GM18517 (cell line): ENCODE measurements at regions not wholly inside any gene's neighbourhood (a gene's known extent, or its start where the extent isn't known, plus 50 kb on each side); places are given as distances from the start of the nearest gene placed in this dataset.

Experiments
- ATAC-seq: cut with Tn5 transposase; IDR thresholded peaks from one replicate; pipeline ENCODE4 v1.9.1; 2021; ENCODE audit warnings: mild to moderate bottlenecking, moderate library complexity; ENCODE audit not compliant: unreplicated experiment

- no peak for ATAC-seq
Measured at GRCh38 chr2:51760441-51760840, 728.5 kb upstream of the NRXN1 start.

- no peak for ATAC-seq
Measured at GRCh38 chr2:51758081-51758480, 726.1 kb upstream of the NRXN1 start.

GRCh38 chr2:51734115-51734514 is 702.2 kb upstream of the NRXN1 start:
- no peak for ATAC-seq

GRCh38 chr2:51723691-51724090 is 691.8 kb upstream of the NRXN1 start:
- ATAC-seq: no peak

GRCh38 chr2:51722311-51722710 is 690.4 kb upstream of the NRXN1 start:
- ATAC-seq: no peak

GRCh38 chr2:51720826-51721225 is 688.9 kb upstream of the NRXN1 start:
- ATAC-seq: no peak

- ATAC-seq: no peak
Measured at GRCh38 chr2:51718881-51719280, 686.9 kb upstream of the NRXN1 start.

GRCh38 chr2:51717312-51717711 is 685.4 kb upstream of the NRXN1 start:
- no peak for ATAC-seq

- no peak for ATAC-seq
Measured at GRCh38 chr2:51711766-51712165, 679.8 kb upstream of the NRXN1 start.

- ATAC-seq: no peak
Measured at GRCh38 chr2:51710222-51710621, 678.3 kb upstream of the NRXN1 start.

- no peak for ATAC-seq
Measured at GRCh38 chr2:51707625-51708024, 675.7 kb upstream of the NRXN1 start.

GRCh38 chr2:51706220-51706619 is 674.3 kb upstream of the NRXN1 start:
- ATAC-seq: no peak

- ATAC-seq: no peak
Measured at GRCh38 chr2:51705417-51705816, 673.5 kb upstream of the NRXN1 start.

- ATAC-seq: no peak
Measured at GRCh38 chr2:51698021-51698420, 666.1 kb upstream of the NRXN1 start.

GRCh38 chr2:51697095-51697494 is 665.2 kb upstream of the NRXN1 start:
- ATAC-seq: no peak

GRCh38 chr2:51695531-51695930 is 663.6 kb upstream of the NRXN1 start:
- ATAC-seq: no peak

- no peak for ATAC-seq
Measured at GRCh38 chr2:51693640-51694039, 661.7 kb upstream of the NRXN1 start.

- no peak for ATAC-seq
Measured at GRCh38 chr2:51681854-51682253, 649.9 kb upstream of the NRXN1 start.

GRCh38 chr2:51673628-51674027 is 641.7 kb upstream of the NRXN1 start:
- no peak for ATAC-seq

- ATAC-seq: no peak
Measured at GRCh38 chr2:51667679-51668078, 635.7 kb upstream of the NRXN1 start.

- no peak for ATAC-seq
Measured at GRCh38 chr2:51662187-51662586, 630.3 kb upstream of the NRXN1 start.

GRCh38 chr2:51657849-51658248 is 625.9 kb upstream of the NRXN1 start:
- ATAC-seq: no peak

GRCh38 chr2:51650769-51651168 is 618.8 kb upstream of the NRXN1 start:
- ATAC-seq: no peak

- ATAC-seq: no peak
Measured at GRCh38 chr2:51649366-51649765, 617.4 kb upstream of the NRXN1 start.
